ENCODE measurements at regions not wholly inside any gene's neighbourhood (a gene's known extent, or its start where the extent isn't known, plus 50 kb on each side); places are given as distances from the start of the nearest gene placed in this dataset.

DNA sequence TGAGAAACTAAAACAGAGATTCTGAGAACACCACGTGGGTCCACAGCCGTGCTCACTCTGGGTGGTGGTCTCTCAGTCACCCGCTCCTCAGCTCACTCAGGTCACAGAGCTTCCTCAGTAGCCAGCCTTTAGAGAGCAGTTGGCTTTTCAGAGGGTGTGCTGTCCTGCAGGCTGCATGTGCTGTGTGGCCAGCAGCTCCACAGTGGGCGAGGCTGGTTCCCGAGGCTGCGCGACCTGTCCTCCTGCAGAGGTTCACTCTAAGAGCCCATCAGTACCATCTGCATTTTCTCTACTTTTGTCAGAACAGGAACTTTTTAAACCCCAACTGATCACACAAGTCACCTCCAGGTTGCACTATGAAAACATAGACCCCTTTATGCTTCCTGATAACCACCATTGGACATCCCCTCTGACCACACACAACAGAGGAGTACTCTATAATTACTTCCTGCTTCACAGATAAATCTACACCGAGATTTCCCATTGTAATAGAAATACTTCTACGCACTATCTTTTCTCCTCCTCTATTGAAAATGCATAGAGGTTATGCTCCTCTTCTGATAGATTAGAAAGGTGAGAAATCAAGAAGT is 93.1 kb downstream of the GYPC start:
- TF ChIP-seq, protein P1, sequence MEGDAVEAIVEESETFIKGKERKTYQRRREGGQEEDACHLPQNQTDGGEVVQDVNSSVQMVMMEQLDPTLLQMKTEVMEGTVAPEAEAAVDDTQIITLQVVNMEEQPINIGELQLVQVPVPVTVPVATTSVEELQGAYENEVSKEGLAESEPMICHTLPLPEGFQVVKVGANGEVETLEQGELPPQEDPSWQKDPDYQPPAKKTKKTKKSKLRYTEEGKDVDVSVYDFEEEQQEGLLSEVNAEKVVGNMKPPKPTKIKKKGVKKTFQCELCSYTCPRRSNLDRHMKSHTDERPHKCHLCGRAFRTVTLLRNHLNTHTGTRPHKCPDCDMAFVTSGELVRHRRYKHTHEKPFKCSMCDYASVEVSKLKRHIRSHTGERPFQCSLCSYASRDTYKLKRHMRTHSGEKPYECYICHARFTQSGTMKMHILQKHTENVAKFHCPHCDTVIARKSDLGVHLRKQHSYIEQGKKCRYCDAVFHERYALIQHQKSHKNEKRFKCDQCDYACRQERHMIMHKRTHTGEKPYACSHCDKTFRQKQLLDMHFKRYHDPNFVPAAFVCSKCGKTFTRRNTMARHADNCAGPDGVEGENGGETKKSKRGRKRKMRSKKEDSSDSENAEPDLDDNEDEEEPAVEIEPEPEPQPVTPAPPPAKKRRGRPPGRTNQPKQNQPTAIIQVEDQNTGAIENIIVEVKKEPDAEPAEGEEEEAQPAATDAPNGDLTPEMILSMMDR (IDR thresholded peaks at IDR 0.05; ENCODE audit: low read depth, low read length) = no peak
- TF ChIP-seq EZH2phosphoT487 (IDR thresholded peaks at IDR 0.05; ENCODE audit: low read depth) = no peak
